ENCODE measurements at regions not wholly inside any gene's neighbourhood (a gene's known extent, or its start where the extent isn't known, plus 50 kb on each side); places are given as distances from the start of the nearest gene placed in this dataset.

- POLR2A ChIA-PET = no interaction called here
- no peak overlapping the region for H3K27ac ChIP-seq (ENCODE audit: low read depth, low read length)
- intact Hi-C loops (cut with micrococcal nuclease) = no loop called here
Measured at GRCh38 chrX:139121616-139122286, 408.8 kb upstream of the F9 start.

GRCh38 chrX:139120760-139121159 lies 409.2 kb upstream of the FGF13 start:
- TF ChIP-seq REST (IDR thresholded peaks at IDR 0.05; ENCODE audit: low read depth) (no peak), JUND (IDR thresholded peaks at IDR 0.05) (no peak), SP1 (IDR thresholded peaks at IDR 0.05; ENCODE audit: low read depth) (no peak), POLR2AphosphoS5 (IDR thresholded peaks at IDR 0.05; ENCODE audit: low read depth, low read length) (no peak), ZBTB33 (IDR thresholded peaks at IDR 0.05; ENCODE audit: extremely low read depth, insufficient replicate concordance, low read length) (no peak), ZNF274 (IDR thresholded peaks at IDR 0.05; ENCODE audit: low read depth, low read length) (no peak), CEBPB (IDR thresholded peaks at IDR 0.05; ENCODE audit: low read depth) (no peak), ZFX (IDR thresholded peaks at IDR 0.05) (no peak), ELF1 (IDR thresholded peaks at IDR 0.05; ENCODE audit: borderline replicate concordance, low read depth) (no peak), EGR1 (IDR thresholded peaks at IDR 0.05; ENCODE audit: low read depth) (no peak), POLR2A (IDR thresholded peaks at IDR 0.05; ENCODE audit: borderline replicate concordance, extremely low read depth, insufficient read depth, insufficient read length) (no peak), TCF7L2 (IDR thresholded peaks at IDR 0.05; ENCODE audit: borderline replicate concordance, extremely low read depth, insufficient read depth, insufficient read length) (no peak)
- CTCF ChIA-PET = no interaction called here
- DNase-seq (ENCODE audit: low read depth, low spot score) = no peak
- no peak overlapping the region for H3K4me2 ChIP-seq (ENCODE audit: low read length)
- H3K4me1 ChIP-seq (ENCODE audit: control insufficient read depth in 1 of 2, insufficient read depth in 2 of 2, low read length in 2 of 2) = no peaks in the 10 kb centered on the region
- H3K9ac ChIP-seq (ENCODE audit: low read length) = no peak overlapping the region
- no peaks in the 10 kb centered on the region for H3K9me2 ChIP-seq (ENCODE audit: insufficient read depth)
- H3K9me3 ChIP-seq (ENCODE audit: control insufficient read depth in 1 of 2, insufficient read depth in 1 of 2, low read depth in 1 of 2, low read length in 2 of 2) = no peaks in the 10 kb centered on the region
- no peak for ATAC-seq
- no TSS peak for BruUV-seq (replicated peaks)
- H3K36me3 ChIP-seq (ENCODE audit: control insufficient read depth in 1 of 2, insufficient read depth in 2 of 2, low read length in 2 of 2) = no peaks in the 10 kb centered on the region
- H3K27me3 ChIP-seq (ENCODE audit: insufficient read depth, low read length) = no peaks in the 10 kb centered on the region
- no peak overlapping the region for H2AFZ ChIP-seq (ENCODE audit: low read depth, low read length, poor library complexity, severe bottlenecking)
- H3K79me2 ChIP-seq (ENCODE audit: insufficient read depth, low read length) = no peaks in the 10 kb centered on the region
- no peak overlapping the region for H3K27ac ChIP-seq (ENCODE audit: low read depth, low read length)
- no peak overlapping the region for H3K4me3 ChIP-seq (replicated peaks in 1 of 2; ENCODE audit: low read depth in 1 of 2, low read length in 2 of 2)
- H4K20me1 ChIP-seq (ENCODE audit: insufficient read depth) = no peaks in the 10 kb centered on the region
- POLR2A ChIA-PET = no interaction called here
- intact Hi-C loops (cut with micrococcal nuclease) = no loop called here
- RAD21 ChIA-PET (ENCODE audit: low non-redundant PET in 1 of 2, low total read pairs in 2 of 2, uncharacterized antibody in 2 of 2, unreplicated experiment in 2 of 2) = no interaction called here

More at GRCh38 chrX:139121616-139122286, 408.8 kb upstream of the F9 start:
- BruUV-seq (replicated peaks) = no TSS peak
- no peaks in the 10 kb centered on the region for H3K9me3 ChIP-seq (ENCODE audit: control insufficient read depth in 1 of 2, insufficient read depth in 1 of 2, low read depth in 1 of 2, low read length in 2 of 2)
- H3K79me2 ChIP-seq (ENCODE audit: insufficient read depth, low read length) = no peaks in the 10 kb centered on the region
- TF ChIP-seq SIN3A (IDR thresholded peaks at IDR 0.05; ENCODE audit: low read depth) (no peak), SP1 (IDR thresholded peaks at IDR 0.05; ENCODE audit: low read depth) (no peak), CEBPB (IDR thresholded peaks at IDR 0.05; ENCODE audit: low read depth) (no peak)
- no peaks in the 10 kb centered on the region for H3K9me2 ChIP-seq (ENCODE audit: insufficient read depth)
- no peaks in the 10 kb centered on the region for H3K4me1 ChIP-seq (ENCODE audit: control insufficient read depth in 1 of 2, insufficient read depth in 2 of 2, low read length in 2 of 2)
- no peak for DNase-seq (ENCODE audit: low read depth, low spot score)
- CTCF ChIA-PET = no interaction called here
- no peaks in the 10 kb centered on the region for H4K20me1 ChIP-seq (ENCODE audit: insufficient read depth)
- H2AFZ ChIP-seq (ENCODE audit: low read depth, low read length, poor library complexity, severe bottlenecking) = no peak overlapping the region
- H3K27me3 ChIP-seq (ENCODE audit: insufficient read depth, low read length) = no peaks in the 10 kb centered on the region
- no peak overlapping the region for H3K4me3 ChIP-seq (replicated peaks in 1 of 2; ENCODE audit: low read depth in 1 of 2, low read length in 2 of 2)
- no peak overlapping the region for H3K4me2 ChIP-seq (ENCODE audit: low read length)
- no peak overlapping the region for H3K9ac ChIP-seq (ENCODE audit: low read length)
- no peaks in the 10 kb centered on the region for H3K36me3 ChIP-seq (ENCODE audit: control insufficient read depth in 1 of 2, insufficient read depth in 2 of 2, low read length in 2 of 2)
- RAD21 ChIA-PET (ENCODE audit: low non-redundant PET in 1 of 2, low total read pairs in 2 of 2, uncharacterized antibody in 2 of 2, unreplicated experiment in 2 of 2) = no interaction called here
- no peak for ATAC-seq

Measured in HCT116 (cell line).